Endothelial cell of umbilical vein (primary cell): ENCODE measurements at regions not wholly inside any gene's neighbourhood (a gene's known extent, or its start where the extent isn't known, plus 50 kb on each side); places are given as distances from the start of the nearest gene placed in this dataset.

Source experiments
- BruUV-seq: library from RNA; stranded (reverse); fragments of 400-500 nt; replicated peaks from 2 replicates; lab custom pipeline; 2021; lab: Mats Ljungman, UMichigan
- CTCF ChIA-PET: fragments of 300-600, 350-600 bp; sonication (Branson Sonifier 250); formaldehyde crosslinking; loops from one replicate; lab custom pipeline; 2021; ENCODE audit warnings: antibody characterized with exemption, inconsistent platforms; lab: Charles Lee
- POLR2A ChIA-PET: fragments of 300-600, 350-600 bp; sonication (Branson Sonifier 250); formaldehyde crosslinking; loops from one replicate; lab custom pipeline; 2021; ENCODE audit warnings: antibody characterized with exemption, inconsistent platforms; lab: Charles Lee
- DNase-seq: peaks from one replicate; pipeline ENCODE4 v3.0.0-alpha.2; 2011; ENCODE audit warnings: low read depth, low spot score
- FAIRE-seq: peaks from 2 replicates; lab custom pipeline; 2011; peaks lifted over from hg19 to GRCh38; lab: Jason Lieb, UNC
- H2AFZ ChIP-seq: 2 replicates; pipeline ENCODE4 v1.6.0; 2012; ENCODE audit warnings: low read depth, low read length, control low read depth, inconsistent platforms
- H3K27ac ChIP-seq: 2 replicates; pipeline ENCODE4 v1.5.1; 2011; ENCODE audit warnings: low read depth, mild to moderate bottlenecking, control low read depth, low read length, moderate library complexity; ENCODE audit not compliant: insufficient read depth
- H3K27me3 ChIP-seq, 2 experiments: 2 replicates each; pipeline versions ENCODE4 v1.6.0 to v1.6.1; 2011; ENCODE audit warnings: low read length in 2 of 2, mixed read lengths in 1 of 2; ENCODE audit not compliant: control insufficient read depth in 2 of 2, insufficient read depth in 2 of 2
- H3K36me3 ChIP-seq, 2 experiments: 2 replicates in 1 of 2; 3 replicates in 1 of 2; pipeline ENCODE4 v1.5.1; 2011; ENCODE audit warnings: low read length in 2 of 2, mild to moderate bottlenecking in 1 of 2, moderate library complexity in 1 of 2; ENCODE audit not compliant: control insufficient read depth in 2 of 2, insufficient read depth in 2 of 2; ENCODE audit errors: extremely low read depth in 1 of 2
- H3K4me1 ChIP-seq: 3 replicates; pipeline ENCODE4 v1.5.1; 2011; ENCODE audit warnings: mild to moderate bottlenecking, low read length; ENCODE audit not compliant: control insufficient read depth, insufficient read depth; ENCODE audit errors: extremely low read depth
- H3K4me2 ChIP-seq: 2 replicates; pipeline ENCODE4 v1.6.1; 2011; ENCODE audit warnings: low read length, control low read depth, mixed read lengths; ENCODE audit not compliant: insufficient read depth
- H3K4me3 ChIP-seq, 3 experiments: fragments of 200-600 bp in 1 of 3; sonication (generic), shearing (Covaris generic) in 1 of 3; replicated peaks in 1 of 3; 2 replicates each; pipeline ENCODE4 v1.5.1; 2011 to 2016; ENCODE audit warnings: control low read depth in 3 of 3, low read length in 3 of 3, mild to moderate bottlenecking in 2 of 3, inconsistent platforms in 1 of 3, low read depth in 1 of 3, moderate library complexity in 1 of 3; ENCODE audit not compliant: insufficient read depth in 1 of 3
- H3K79me2 ChIP-seq: 2 replicates; pipeline ENCODE4 v1.6.0; 2012; ENCODE audit warnings: low read length, inconsistent platforms; ENCODE audit not compliant: control insufficient read depth, insufficient read depth
- H3K9ac ChIP-seq: replicated peaks from 2 replicates; pipeline ENCODE3; 2011; ENCODE audit warnings: low read length, control low read depth; ENCODE audit not compliant: insufficient read depth; ENCODE audit errors: extremely low read depth
- H3K9me1 ChIP-seq: replicated peaks from 3 replicates; pipeline ENCODE4 v1.6.0; 2011; ENCODE audit warnings: mild to moderate bottlenecking, low read length; ENCODE audit not compliant: control insufficient read depth, insufficient read depth; ENCODE audit errors: extremely low read depth
- H3K9me3 ChIP-seq: replicated peaks from 2 replicates; pipeline ENCODE4 v1.5.1; 2012; ENCODE audit warnings: low read length, inconsistent platforms; ENCODE audit not compliant: control insufficient read depth, insufficient read depth
- H4K20me1 ChIP-seq: replicated peaks from 2 replicates; pipeline ENCODE3; 2011; ENCODE audit warnings: mild to moderate bottlenecking, low read length; ENCODE audit not compliant: control insufficient read depth, insufficient read depth; ENCODE audit errors: extremely low read depth
- CTCF ChIP-seq, 2 donors: IDR thresholded peaks; 1 replicate in 1 of 2; 2 replicates in 1 of 2; pipeline ENCODE4 v1.5.1; 2011; ENCODE audit warnings: low read length in 2 of 2, mild to moderate bottlenecking in 2 of 2, moderate library complexity in 2 of 2, control low read depth in 1 of 2, inconsistent platforms in 1 of 2, low read depth in 1 of 2; ENCODE audit not compliant: insufficient read depth in 1 of 2; ENCODE audit errors: extremely low read depth in 1 of 2
- EZH2 ChIP-seq: IDR thresholded peaks from 2 replicates; pipeline ENCODE4 v1.6.1; 2012; ENCODE audit warnings: borderline replicate concordance, low read depth, mild to moderate bottlenecking, moderate library complexity, low read length, inconsistent platforms; ENCODE audit not compliant: severe bottlenecking
- FOS ChIP-seq: IDR thresholded peaks from 2 replicates; pipeline ENCODE4 v1.6.1; 2011; ENCODE audit warnings: mild to moderate bottlenecking, low read length, moderate library complexity, borderline replicate concordance; ENCODE audit not compliant: insufficient read depth
- GATA2 ChIP-seq: IDR thresholded peaks from 2 replicates; pipeline ENCODE4 v1.7.0; 2011; ENCODE audit warnings: low read depth, mild to moderate bottlenecking, moderate library complexity, mixed read lengths, low read length; ENCODE audit not compliant: insufficient read length, insufficient read depth
- JUN ChIP-seq: IDR thresholded peaks from 2 replicates; pipeline ENCODE4 v1.6.1; 2011; ENCODE audit warnings: borderline replicate concordance, low read depth; ENCODE audit not compliant: insufficient read length, insufficient read depth
- MAX ChIP-seq: IDR thresholded peaks from 2 replicates; pipeline ENCODE4 v1.6.1; 2011; ENCODE audit not compliant: insufficient read depth, insufficient read length
- MYC ChIP-seq: IDR thresholded peaks from one replicate; pipeline ENCODE4 v1.6.1; 2011; ENCODE audit warnings: mild to moderate bottlenecking, low read depth, low read length
- POLR2A ChIP-seq: IDR thresholded peaks from 2 replicates; pipeline ENCODE4 v1.6.1; 2012; ENCODE audit warnings: low read depth, mild to moderate bottlenecking, control low read depth, low read length
- POLR2AphosphoS5 ChIP-seq: IDR thresholded peaks from 2 replicates; pipeline ENCODE4 v1.6.1; 2012; ENCODE audit warnings: low read depth, mild to moderate bottlenecking, control low read depth, low read length, moderate library complexity; ENCODE audit not compliant: insufficient read depth
- dilution Hi-C: fragments of 300-500 bp; cut with MboI; formaldehyde crosslinking; loops from one replicate; pipeline ENCODE4 v1.15.0; 2019; ENCODE audit warnings: low sequenced_read_pairs; ENCODE audit not compliant: extremely low pct_ligation_motif_present
- intact Hi-C: fragments of 100-400 bp; cut with micrococcal nuclease; formaldehyde crosslinking; loops from one replicate; pipeline ENCODE4 v1.10.0; 2022

GRCh38 chr5:63022403-63022802 is 443.8 kb downstream of the LRRC70 start:
- dilution Hi-C loops: no loop called here
- Histone ChIP-seq H3K4me2 (no peak overlapping the region), H3K9me1 (no peaks in the 10 kb centered on the region), H3K79me2 (no peaks in the 10 kb centered on the region), H3K4me3 (no peak overlapping the region), H4K20me1 (no peaks in the 10 kb centered on the region), H3K27ac (no peak overlapping the region), H2AFZ (no peak overlapping the region), H3K4me1 (no peaks in the 10 kb centered on the region), H3K36me3 (no peaks in the 10 kb centered on the region), H3K9me3 (no peaks in the 10 kb centered on the region), H3K9ac (no peak overlapping the region), H3K27me3 (no peaks in the 10 kb centered on the region)
- DNase-seq: no peak
- POLR2A ChIA-PET: no interaction called here
- TF ChIP-seq POLR2AphosphoS5 (no peak), GATA2 (no peak), CTCF (IDR thresholded peaks at IDR 0.05; ENCODE audit: extremely low read depth in 1 of 2, insufficient read depth in 1 of 2, low read depth in 1 of 2, low read length in 2 of 2) (no peak), POLR2A (no peak), EZH2 (no peak), MYC (no peak), JUN (no peak), MAX (no peak), FOS (no peak)
- CTCF ChIA-PET: no interaction called here
- FAIRE-seq: no peak
- intact Hi-C loops: no loop called here
- BruUV-seq: no TSS peak
